Stimulated activated CD4-positive, alpha-beta T cell treated with anti-CD3 and anti-CD28 coated beads, TNF-alpha, amount 100 ng/mL, for 24 hours (primary cell): ENCODE measurements at regions not wholly inside any gene's neighbourhood (a gene's known extent, or its start where the extent isn't known, plus 50 kb on each side); places are given as distances from the start of the nearest gene placed in this dataset.

Source experiments
- DNase-seq, 3 experiments: peaks; one replicate each; pipeline ENCODE4 v3.0.0-alpha.2; 2020; ENCODE audit warnings: low read depth in 3 of 3

DNA sequence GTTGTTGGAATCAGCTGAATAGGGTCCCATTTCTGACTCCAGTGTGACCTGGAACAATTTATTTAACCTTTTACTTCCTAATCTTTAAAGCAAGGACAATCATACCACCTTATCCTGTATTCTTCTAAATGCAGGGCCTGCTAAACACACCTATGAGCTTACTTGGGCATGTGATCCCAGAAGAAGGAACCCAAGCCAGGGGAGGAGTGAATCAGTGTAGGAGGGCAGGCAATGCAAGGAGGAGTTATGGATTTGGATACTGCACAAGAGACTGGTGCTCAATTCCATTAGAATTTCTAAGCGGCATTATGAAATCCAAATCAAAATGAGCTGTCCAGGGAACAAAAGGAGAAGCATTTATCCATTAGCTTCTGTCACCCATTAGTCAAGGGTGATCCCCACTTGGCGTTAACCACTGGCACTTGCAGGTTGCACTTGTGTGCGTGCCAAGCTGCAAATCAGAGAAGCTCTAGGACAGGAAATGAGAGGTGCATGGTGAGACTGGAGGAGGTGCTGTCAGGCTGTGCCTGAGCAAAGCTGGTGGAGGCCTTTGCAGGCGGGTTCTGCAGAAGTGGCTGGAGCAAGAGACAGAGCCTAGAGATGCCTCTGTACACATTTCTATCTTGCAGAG, 297.2 kb upstream of the PLXNA2 start:
- no peak for DNase-seq

DNA sequence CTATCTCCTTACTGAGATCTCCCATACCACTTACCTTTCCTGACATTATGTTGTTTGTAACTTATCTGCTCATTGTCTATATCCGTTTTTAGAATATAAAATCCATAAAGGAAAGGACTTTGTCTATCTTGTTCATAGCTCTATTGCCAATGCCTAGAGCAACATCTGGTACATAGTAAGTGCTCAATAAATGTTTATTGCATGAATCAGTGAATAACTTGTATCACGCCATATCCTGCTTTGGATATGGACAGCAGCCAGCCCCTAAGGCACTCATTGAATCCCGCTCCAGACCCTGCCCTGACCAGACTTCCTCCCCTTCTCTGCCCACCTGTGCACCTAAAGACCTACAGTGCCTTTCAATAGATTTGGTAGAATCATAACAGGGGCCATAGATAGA, 298.1 kb upstream of the PLXNA2 start:
- no peak for DNase-seq

DNA sequence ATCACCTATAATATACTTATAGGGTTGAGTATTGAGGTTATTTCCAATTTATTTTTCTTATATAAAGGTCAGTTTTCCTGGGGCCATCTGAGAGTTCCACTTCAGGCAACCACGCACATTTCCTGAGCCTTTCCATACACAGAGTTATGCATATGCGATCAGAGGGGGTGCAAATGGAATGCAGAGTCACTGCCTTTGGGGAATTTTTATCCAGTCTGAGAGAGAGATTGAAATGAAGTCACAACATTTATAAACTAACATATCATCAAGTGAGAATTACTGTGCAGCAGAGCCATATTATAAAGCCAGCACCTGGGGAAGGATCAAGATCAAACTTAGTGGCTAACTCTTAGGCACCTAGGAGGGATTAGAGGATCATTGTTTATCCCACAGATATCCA, 299.9 kb upstream of the PLXNA2 start:
- no peak for DNase-seq

DNA sequence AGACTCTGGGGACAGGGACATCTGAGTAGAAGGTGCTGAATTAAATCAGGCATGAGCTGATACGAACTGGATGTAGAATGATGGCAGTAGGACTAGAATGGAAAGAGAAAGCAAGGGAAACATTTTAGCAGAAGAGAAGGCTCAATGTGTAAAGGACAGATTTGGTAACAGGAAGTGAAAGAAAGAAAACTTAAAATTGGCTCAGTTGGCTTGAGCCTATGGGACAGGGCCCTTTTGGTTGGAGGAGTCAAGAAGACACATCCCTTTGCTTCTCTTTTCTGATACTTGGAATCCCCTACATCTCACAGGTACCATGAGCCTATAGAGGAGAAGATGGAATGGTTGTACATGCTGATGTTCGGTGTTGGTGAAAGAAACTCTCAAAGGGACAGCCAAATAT, 300.6 kb upstream of the PLXNA2 start:
- DNase-seq, result no peak

DNA sequence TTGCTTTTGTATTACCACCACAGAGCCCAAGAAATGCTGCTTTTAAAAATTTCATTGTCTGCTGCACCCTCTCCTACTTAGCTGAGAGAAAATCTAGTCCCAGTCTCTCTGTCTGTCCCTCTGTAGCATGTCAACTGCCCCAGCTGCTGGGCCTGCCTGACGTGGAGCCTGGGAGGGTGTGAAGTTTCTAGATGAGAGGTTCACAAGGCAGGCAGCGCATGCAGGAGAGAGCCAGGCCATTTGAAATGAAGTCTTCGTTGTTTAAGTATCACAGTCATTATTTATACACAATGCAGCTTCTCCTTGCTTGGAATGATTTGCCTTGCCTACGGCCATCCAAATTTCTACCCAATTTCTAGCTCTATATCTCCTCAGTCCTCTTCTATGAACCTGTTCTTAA, 306.8 kb upstream of the PLXNA2 start:
- DNase-seq, result no peak

DNA sequence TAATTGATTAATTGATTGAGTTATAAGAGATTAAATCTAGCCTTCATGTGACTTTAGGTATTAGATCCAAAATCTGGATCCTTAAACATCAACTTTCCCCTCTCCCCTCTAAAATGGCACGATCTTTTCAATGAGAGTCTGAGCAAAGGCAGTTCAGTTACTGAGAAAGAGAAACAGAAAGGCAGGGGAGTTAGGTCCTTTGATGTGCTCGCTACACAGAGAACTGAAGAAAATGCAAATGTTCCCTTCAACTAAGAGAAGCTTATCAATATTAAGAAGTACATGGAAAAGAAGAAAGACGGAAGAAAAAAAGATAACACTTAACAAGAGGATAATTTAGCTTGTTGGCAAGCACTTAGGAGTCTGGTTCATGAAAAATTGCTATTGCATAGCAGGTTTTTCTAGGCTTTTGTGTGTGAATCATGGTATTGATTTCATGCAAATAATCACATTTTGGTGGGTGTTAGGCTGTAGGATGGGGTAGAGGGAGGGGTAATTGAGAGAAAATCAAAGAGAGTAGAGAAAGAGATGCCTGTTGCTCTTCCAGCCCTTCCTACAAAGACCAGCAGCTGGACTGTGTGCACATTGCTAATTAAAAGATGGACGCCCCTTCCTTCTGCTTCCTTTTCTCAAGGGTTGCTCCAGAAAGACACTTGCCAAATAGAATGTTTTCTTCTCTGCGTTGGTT, 307.6 kb upstream of the PLXNA2 start:
- DNase-seq, result no peak

DNA sequence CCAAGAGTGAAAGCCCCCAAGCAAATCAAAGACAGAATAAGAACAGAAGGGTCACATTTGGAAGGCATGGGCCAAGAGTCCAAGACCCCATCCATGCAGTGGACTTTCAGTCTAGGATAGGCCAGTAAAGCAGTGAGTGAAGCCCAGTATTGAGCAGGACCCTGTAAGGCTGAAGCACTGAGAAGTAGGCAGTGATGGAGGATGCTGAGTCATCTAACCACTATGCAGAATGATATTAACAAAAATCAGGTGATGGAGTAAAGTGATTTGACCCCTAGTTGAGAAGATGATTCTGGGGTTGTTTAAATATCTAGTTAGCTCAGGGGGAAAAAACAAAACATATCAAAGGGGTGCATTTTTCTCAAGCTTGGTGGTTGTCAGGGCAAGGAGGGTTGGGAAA, 308.7 kb upstream of the PLXNA2 start:
- no peak for DNase-seq

DNA sequence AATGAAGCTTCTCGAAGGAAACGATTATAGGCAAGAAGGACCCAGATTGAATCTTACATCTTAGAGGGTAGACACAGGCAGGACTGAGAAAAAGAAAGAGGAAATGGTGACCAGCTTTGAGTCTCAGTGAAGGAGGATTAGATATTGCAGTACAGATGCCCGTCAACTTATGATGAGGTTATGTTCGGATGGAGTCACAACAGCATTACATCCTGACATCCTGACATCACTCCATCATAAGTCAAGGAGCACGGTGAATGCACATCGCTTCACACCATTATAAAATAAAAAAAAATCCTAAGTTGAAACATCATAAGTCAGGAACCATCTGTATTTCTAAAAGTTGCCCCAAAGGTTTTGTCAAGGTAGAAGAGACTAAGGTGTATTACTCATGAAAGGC, 312.3 kb upstream of the PLXNA2 start:
- no peak for DNase-seq

DNA sequence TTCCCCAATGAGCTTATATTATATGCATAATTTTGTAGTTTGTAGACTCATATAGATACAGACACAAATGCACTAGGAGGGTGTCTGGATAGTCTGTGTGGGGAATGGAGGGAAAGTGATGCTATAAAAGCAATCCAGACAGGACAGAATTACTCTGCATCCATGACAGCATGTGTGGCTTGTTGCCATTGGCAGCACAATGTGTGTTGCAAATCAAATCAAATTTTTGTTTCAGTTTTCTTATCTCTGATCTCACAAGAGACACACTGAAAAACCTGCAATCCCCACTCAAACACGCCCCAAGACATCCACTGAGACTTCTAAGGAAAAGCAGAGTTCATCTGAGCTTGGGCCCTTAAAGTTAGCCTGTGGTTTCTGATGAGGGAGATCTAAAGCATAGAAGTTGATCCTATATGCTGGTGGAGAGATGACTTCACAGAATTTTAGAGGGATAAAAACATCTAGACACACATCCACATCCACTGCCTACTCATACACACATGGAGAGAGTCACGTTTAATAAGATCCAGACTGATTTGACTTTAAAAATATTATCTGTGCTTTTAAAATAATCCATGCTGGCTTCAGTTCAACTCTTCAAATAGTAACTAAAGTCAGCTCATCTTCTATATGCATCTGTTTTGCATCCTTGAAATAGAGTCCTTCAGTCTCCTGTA, 313.0 kb upstream of the PLXNA2 start:
- DNase-seq, result no peak

DNA sequence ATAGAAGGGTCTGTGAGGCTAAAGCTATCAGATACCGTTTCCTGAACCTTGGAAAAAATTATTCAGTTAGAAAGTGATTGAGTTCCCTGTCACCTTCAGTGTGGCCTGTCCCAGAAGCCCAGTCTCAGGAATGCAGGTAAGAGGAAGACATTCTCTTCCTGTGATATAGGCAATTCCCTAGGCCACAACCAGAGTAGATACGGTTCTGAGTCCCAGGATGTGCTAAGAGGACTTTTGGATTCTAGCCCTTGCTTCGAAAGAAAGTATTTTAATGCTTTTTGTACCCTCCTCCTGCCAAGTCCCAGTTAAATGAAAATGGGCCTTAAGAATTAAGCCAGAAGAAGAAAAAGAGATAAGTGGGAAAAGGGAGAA, 313.5 kb upstream of the PLXNA2 start:
- no peak for DNase-seq

DNA sequence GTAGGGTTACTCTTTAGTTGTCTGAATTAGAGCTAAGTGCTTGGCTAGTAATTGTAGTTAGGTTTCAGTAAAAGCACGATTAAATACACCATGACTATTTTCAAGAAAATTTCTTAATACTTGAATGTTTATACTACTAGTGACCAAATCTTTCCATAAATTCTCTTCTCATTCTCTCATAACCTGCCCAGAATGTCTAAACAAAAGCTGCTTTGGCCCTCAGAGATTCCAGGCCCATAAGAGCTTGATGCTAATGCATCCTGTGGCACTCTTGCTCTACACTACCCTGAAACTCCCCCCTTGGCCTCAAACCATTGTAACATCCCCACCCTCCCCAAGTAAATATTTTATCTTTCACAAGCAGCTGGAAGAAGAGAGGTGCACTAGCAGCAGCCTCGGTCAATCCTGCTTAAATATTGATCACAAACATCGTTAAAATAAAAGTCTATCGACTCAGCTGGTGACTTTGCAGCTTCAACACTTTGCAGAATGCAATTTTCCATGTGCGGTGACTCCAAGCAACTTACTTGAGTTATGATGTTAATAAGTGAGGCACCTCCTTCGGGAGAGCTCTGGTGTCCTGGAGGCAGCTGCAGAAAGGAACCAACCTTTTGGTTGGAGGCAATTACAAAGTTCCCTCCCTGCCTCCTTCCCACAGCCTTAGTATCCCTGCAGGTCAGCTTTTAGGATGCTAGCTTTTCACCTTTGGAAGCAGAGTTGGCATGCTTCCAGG, 315.6 kb upstream of the PLXNA2 start:
- DNase-seq, result no peak

DNA sequence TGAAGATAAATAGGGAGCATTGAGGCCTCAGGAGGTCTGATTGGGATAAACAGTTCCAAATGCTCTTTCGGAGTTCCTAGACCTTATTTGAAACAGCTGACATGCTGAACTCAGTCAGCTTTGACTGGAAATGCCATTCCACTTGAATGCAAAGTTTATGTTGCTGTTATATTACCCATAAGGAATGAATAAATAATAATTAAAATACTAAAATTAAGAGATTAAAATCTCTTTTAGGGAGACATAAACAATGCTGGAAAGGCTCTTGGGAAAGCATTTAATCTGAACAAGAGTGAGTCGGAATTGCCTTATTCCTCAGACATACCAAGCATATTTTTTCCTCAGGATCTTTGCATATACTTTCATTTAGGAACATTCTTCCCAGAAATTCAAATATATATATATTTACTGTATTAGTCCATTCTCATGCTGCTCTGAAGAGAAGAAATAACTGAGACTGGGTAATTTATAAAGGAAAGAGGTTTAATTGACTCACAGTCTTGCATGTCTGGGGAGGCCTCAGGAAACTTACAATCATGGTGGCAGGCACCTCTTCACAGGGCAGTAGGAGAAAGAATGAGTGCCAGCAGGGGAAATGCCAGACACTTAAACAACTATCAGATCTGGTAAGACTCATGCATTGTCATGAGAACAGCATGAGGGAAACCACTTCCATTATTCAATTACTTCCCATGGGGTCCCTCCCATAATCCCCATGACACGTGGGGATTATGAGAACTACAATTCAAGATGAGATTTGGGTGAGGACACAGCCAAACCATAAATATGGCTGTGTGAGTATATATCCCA, 318.2 kb upstream of the PLXNA2 start:
- DNase-seq, result no peak

DNA sequence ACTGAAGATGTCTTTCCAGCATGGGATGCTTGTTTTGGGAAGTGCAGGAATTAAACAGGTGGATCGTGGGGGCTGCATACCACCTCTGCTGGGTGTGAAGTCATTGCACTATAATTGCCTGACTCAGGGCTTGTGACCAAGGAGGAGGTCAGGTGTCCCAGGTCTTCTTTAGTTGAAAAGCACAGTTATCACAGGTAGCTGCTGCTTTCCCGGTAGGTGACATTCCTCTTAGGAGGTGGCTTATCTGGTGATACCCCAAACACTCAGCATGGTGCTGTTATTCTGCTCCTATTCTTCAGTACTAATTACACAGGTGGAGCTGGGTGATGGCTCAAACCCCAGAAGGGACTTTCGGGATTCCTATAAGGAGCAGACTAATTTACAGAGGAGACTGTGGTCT, 320.3 kb upstream of the PLXNA2 start:
- no peak for DNase-seq

DNA sequence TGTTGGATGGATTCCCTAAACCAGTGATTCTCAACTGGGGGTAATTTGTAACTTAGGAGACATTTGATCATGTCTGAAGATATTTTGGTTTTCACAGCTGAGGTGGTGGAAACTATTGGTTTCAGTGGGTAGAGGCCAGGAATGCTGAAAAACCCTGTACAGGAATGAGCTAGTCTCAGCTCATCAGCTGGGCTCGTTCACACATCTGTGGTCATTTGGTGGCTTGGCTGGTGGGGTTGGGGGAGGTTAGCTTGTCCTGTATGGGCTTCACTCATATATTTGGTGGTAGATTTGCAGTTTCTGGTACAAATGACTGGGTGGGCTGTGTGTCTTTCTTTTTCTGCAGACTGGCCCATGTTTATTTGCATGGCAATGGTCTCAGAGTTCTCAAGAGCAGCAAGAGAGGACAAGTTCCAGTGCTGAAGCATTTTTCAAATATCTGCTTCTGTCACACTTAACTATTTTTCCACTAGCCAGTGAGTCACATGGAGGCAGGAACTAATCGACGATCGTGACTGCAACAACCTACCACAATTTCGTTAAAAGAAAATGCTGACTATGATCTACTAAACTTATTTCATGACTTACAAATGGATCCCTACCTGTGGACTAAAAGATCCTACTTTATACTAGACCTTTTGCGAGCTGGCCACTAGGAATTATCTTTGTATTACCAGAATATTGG, 321.7 kb upstream of the PLXNA2 start:
- no peak for DNase-seq

DNA sequence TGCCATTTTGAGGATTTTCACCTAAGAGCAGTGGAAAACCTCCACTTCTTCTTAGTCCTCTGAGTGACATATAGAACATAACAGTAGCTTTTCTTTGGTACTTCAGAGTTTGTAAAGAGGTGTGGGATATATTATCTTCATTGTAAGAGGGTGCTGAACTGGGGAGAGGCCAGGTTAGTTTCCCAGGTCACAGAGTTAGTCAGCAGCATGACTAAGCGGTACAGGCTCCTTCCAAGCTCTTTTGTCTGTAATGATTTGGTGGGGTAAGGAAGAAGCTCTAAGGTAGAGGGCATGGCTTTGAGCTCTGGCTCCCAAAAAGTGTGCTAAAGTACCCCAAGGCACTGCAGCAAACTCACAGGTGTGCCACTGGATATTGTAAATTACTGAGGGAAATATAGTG, 325.0 kb upstream of the PLXNA2 start:
- no peak for DNase-seq

DNA sequence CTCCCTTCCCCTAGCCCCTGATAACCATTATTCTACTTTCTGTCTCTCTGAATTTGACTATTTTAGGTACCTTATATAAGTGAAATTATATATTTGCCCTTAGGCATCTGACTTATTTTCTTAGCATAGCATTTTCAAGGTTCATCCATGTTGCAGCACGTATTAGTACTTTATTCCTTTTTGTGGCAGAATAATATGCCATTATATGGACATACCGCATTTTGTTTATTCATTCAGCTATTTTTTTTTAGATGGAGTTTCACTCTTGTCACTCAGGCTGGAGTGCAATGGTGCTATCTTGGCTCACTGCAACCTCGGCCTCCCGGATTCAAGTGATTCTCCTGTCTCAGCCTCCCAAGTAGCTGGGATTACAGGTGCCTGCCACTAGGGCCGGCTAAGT, 326.2 kb upstream of the PLXNA2 start:
- DNase-seq, result no peak

DNA sequence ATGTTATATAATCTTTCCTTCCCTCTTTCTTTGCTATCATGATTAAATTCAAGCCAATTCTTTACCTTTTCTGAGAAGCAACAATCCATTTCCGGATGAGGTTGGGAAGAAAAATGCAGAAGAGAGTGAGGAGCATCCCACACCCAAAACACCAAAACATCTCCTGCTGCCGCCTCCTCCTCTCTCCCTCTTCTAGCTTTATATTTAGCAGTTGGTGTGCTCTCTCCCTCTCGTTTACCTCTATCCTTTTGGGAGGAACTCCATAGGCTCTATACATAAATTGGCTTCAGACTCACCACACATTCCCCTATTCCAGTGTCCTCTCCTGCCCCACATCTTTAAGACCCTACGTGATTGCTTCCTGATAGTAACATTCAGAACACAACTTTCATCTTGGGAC, 332.2 kb upstream of the PLXNA2 start:
- DNase-seq, result no peak

DNA sequence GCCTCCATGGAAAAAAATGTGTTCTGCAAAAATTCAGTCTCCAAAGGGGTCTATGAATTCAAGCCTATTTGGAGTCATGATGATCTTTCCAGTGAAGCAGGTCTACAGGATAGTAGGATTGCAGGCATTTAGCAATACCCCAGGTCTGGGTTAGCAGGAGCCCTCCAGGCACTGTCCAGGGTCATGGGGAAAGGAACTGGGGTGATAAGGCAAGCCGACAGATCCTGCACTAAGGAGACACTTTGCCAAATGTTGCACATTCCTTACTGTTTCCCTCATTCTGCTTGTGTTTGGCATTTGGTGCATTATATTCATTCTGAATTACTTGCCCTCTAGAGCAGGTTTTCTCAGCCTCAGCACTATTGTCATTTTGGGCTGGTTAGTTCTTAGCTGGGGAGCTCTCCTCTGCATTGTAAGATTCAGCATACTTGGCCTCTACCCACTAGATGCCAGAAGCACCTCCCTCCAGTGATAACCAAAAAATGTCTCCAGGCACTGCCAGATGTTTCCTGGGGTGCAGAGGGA, 333.3 kb upstream of the PLXNA2 start:
- no peak for DNase-seq

DNA sequence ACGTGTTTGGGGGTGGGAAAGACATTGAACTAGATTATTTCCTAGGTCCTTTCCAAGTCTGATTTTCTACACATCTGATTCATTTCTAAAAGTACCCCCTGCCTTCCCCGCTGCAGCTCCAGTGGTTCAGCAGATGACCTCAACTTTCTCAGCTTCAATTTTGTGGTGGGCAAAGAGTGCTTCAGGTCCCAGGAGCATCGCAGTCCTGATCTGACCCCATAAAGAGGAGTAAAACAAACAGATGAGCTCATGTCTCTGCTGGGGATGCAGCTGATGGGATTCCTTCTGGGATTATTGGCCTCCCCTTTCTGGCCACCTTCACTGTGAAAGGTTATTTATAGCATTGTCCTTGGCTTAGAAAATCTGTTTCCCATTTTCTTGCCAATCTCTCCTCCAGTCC, 337.0 kb upstream of the PLXNA2 start:
- DNase-seq, result no peak

DNA sequence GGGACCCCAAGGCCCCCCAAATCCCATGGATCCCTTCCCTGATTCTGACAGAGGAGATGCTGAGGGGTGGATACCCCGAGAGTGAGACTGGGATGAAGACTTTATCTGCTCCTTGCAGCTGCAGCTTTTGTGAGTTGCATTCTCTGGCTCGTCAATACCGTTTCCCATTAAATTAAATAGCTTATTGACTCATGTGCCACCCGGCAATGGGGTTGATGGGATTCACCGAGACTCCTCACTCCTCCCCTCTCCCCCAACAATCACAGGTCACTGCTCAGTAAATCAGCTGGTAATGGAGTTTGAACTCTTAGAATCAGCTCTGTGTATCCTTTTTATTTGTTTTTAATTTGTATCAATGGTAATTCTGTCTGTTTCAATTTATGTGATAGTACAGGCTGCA, 337.5 kb upstream of the PLXNA2 start:
- DNase-seq, result no peak

DNA sequence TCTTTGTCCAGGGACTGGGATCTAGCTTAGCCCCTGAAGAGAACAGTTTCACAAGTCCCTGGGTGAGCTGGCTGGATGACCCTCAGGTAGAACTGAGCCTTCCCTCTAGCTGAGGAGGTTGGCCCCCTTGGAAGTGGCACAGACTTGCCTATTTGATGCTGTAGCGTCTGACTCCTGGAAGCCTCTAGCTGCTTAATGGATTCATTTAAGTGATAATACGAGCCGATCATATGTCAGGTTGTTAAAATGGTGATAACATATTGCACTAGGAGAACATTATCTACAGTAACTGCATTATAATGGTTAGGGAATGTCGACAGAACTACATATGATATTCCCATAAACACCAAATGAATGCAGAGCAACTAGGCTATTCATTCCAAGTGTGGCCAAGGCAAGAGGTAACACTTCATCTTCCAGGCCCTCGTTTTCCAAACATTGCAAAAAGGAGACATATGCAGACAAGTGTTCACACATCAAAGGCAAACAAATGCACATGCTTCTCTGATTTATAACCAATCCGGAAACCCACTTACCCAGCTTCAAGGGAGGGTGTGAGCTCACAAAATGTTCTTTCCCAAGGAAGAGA, 340.1 kb upstream of the PLXNA2 start:
- DNase-seq, result no peak
